C4-2B (cell line): ENCODE measurements at regions not wholly inside any gene's neighbourhood (a gene's known extent, or its start where the extent isn't known, plus 50 kb on each side); places are given as distances from the start of the nearest gene placed in this dataset.

Experiments
- CTCF ChIP-seq: fragments of 450-650 bp; conservative IDR thresholded peaks from 2 replicates; pipeline ENCODE4 v1.5.1; 2017; ENCODE audit warnings: mild to moderate bottlenecking
- ZFX ChIP-seq: fragments of 450-650 bp; IDR thresholded peaks from 2 replicates; pipeline ENCODE4 v1.6.1; 2017

GRCh38 chr14:58736606-58737005 is 98.8 kb downstream of the DACT1 start:
- no peak for TF ChIP-seq CTCF
- no peak for TF ChIP-seq ZFX
